ENCODE measurements at regions not wholly inside any gene's neighbourhood (a gene's known extent, or its start where the extent isn't known, plus 50 kb on each side); places are given as distances from the start of the nearest gene placed in this dataset.

GRCh38 chr1:239868058-239868832, 223.4 kb upstream of the FMN2 start:
- no peak for TF ChIP-seq CTCF (IDR thresholded peaks at IDR 0.05; ENCODE audit: insufficient read depth, low read length)
- TF ChIP-seq GABPA (IDR thresholded peaks at IDR 0.05; ENCODE audit: low read depth): no peak
- TF ChIP-seq REST (IDR thresholded peaks at IDR 0.05; ENCODE audit: insufficient replicate concordance, low read depth): no peak
- TF ChIP-seq POLR2AphosphoS5 (IDR thresholded peaks at IDR 0.05; ENCODE audit: low read depth): no peak
- no peak for TF ChIP-seq SPI1 (IDR thresholded peaks at IDR 0.05; ENCODE audit: borderline replicate concordance, low read depth)
